HepG2 (cell line): ENCODE measurements at regions not wholly inside any gene's neighbourhood (a gene's known extent, or its start where the extent isn't known, plus 50 kb on each side); places are given as distances from the start of the nearest gene placed in this dataset.

Source experiments
- CHD4 ChIP-seq: fragments of 200-600 bp; sonication (generic); IDR thresholded peaks from 2 replicates; pipeline ENCODE4 v1.7.0; 2017; ENCODE audit warnings: mild to moderate bottlenecking, low read length, borderline replicate concordance
- CREB1 ChIP-seq, 2 experiments: fragments of 450-650 bp in 1 of 2; IDR thresholded peaks; 2 replicates each; pipeline ENCODE4 v1.6.1; 2016 to 2017; ENCODE audit warnings: control low read depth in 1 of 2, mild to moderate bottlenecking in 1 of 2, missing compliant biosample characterization in 1 of 2, missing genetic modification characterization in 1 of 2
- ELF1 ChIP-seq: sonication (generic); formaldehyde crosslinking; IDR thresholded peaks from 2 replicates; pipeline ENCODE4 v1.4.0; 2020; ENCODE audit warnings: missing genetic modification reagents
- HDAC1 ChIP-seq: sonication (generic); formaldehyde crosslinking; IDR thresholded peaks from 2 replicates; pipeline ENCODE4 v1.5.1; 2020; ENCODE audit warnings: mild to moderate bottlenecking, missing genetic modification reagents
- HNRNPL ChIP-seq: fragments of 200-400 bp; formaldehyde crosslinking; IDR thresholded peaks from 2 replicates; pipeline ENCODE4 v1.6.1; 2017; ENCODE audit warnings: mild to moderate bottlenecking, low read depth, low read length
- MEF2D ChIP-seq: sonication (generic); formaldehyde crosslinking; IDR thresholded peaks from 2 replicates; pipeline ENCODE4 v1.5.1; 2020; ENCODE audit warnings: mild to moderate bottlenecking, missing genetic modification reagents
- MIXL1 ChIP-seq: IDR thresholded peaks from 2 replicates; pipeline ENCODE4 v1.6.1; 2016
- MTA1 ChIP-seq: sonication (generic); formaldehyde crosslinking; IDR thresholded peaks from 2 replicates; pipeline ENCODE4 v1.4.0; 2020; ENCODE audit warnings: missing genetic modification reagents, mild to moderate bottlenecking, borderline replicate concordance
- PRPF4 ChIP-seq: fragments of 200-400 bp; formaldehyde crosslinking; IDR thresholded peaks from 2 replicates; pipeline ENCODE4 v1.6.1; 2016; ENCODE audit warnings: low read length, low read depth; ENCODE audit not compliant: poor library complexity, severe bottlenecking
- WIZ ChIP-seq: sonication (generic); formaldehyde crosslinking; IDR thresholded peaks from 2 replicates; pipeline ENCODE4 v1.5.1; 2020; ENCODE audit warnings: mild to moderate bottlenecking, missing genetic modification reagents
- ZBTB21 ChIP-seq: sonication (generic); formaldehyde crosslinking; IDR thresholded peaks from 2 replicates; pipeline ENCODE4 v1.4.0; 2020; ENCODE audit warnings: missing genetic modification reagents
- ZFX ChIP-seq: sonication (generic); formaldehyde crosslinking; IDR thresholded peaks from 2 replicates; pipeline ENCODE4 v1.4.0; 2020; ENCODE audit warnings: mild to moderate bottlenecking, low read depth, missing genetic modification reagents, moderate library complexity
- ZNF274 ChIP-seq: sonication (generic); formaldehyde crosslinking; IDR thresholded peaks from 2 replicates; pipeline ENCODE4 v1.5.1; 2020; ENCODE audit warnings: mild to moderate bottlenecking, missing genetic modification reagents
- ZNF83 ChIP-seq: sonication (generic); formaldehyde crosslinking; IDR thresholded peaks from 2 replicates; pipeline ENCODE4 v1.4.0; 2020; ENCODE audit warnings: missing genetic modification reagents, mild to moderate bottlenecking, borderline replicate concordance
- ZZZ3 ChIP-seq: sonication (generic); formaldehyde crosslinking; IDR thresholded peaks from 2 replicates; pipeline ENCODE4 v1.4.0; 2020; ENCODE audit warnings: missing genetic modification reagents, mild to moderate bottlenecking, borderline replicate concordance
- TF ChIP-seq, protein P1 (sequence below): sonication (generic); formaldehyde crosslinking; IDR thresholded peaks from 2 replicates; pipeline ENCODE4 v1.5.0; 2020; ENCODE audit warnings: missing genetic modification reagents
- TF ChIP-seq, protein P2 (sequence below): IDR thresholded peaks from 2 replicates; pipeline ENCODE4 v1.6.1; 2016; ENCODE audit warnings: mild to moderate bottlenecking, missing biosample characterization, missing genetic modification reagents
- TF ChIP-seq, protein P3 (sequence below): sonication (generic); formaldehyde crosslinking; IDR thresholded peaks from 2 replicates; pipeline ENCODE4 v1.9.0; 2022; ENCODE audit warnings: low read depth, missing genetic modification reagents
- TF ChIP-seq, protein P4 (sequence below): sonication (generic); formaldehyde crosslinking; IDR thresholded peaks from 2 replicates; pipeline ENCODE4 v1.9.0; 2021; ENCODE audit warnings: missing genetic modification reagents, borderline replicate concordance
- TF ChIP-seq, protein P5 (sequence below): sonication (generic); formaldehyde crosslinking; IDR thresholded peaks from 2 replicates; pipeline ENCODE4 v1.5.1; 2020; ENCODE audit warnings: mild to moderate bottlenecking, missing genetic modification reagents

DNA sequence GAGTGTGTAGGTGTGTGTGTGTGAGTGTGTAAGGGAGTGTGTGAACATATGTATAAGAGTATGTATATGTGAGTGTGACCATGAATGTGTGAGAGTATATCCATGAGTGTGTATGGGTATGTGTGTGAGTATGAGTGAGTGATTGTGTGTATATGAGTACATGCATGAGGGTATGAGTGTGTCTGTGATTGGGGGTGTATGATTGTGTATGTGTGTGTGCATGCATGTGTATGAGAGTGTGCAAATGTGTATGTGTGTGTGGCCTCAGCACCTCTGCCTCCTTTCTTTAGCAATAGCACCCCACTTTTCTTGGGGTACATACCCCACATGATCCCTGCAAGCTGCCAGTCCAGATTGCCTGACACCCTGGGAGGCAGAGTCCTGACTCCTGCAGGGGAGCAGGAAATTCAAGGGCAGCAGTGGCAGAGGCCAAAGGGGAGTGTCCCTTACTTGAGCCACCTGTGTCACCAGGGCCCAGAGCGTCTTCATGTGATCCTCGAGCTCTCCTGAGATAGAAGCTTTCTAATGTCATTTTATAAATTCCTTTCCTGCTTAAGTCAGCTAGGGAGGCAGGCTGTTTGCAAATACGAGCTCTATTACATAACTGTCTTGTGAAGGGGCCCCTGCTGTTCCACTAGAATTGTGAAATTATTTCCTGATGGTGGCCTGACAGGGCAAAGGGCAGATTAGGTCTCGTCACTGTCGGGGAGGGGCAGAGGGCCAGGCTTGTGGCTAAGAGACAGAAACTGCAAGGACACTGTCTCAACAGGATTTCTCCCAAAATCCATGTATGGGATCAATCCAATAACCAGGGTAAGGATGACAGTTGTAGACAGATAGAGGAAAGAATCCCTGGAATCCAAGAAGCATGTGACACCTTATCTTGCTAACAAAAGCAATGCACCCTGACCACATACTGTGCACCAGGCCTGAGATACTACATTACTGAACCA lies 389.1 kb downstream of the GADD45G start (continued):
- no peak for TF ChIP-seq MTA1 (CRISPR knock-in tag)
- peak; percentile 91 for TF ChIP-seq MEF2D (CRISPR knock-in tag)
- TF ChIP-seq, protein P1, sequence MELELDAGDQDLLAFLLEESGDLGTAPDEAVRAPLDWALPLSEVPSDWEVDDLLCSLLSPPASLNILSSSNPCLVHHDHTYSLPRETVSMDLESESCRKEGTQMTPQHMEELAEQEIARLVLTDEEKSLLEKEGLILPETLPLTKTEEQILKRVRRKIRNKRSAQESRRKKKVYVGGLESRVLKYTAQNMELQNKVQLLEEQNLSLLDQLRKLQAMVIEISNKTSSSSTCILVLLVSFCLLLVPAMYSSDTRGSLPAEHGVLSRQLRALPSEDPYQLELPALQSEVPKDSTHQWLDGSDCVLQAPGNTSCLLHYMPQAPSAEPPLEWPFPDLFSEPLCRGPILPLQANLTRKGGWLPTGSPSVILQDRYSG (CRISPR knock-in tag) = no peak
- TF ChIP-seq ZNF83 (CRISPR knock-in tag) = no peak
- no peak for TF ChIP-seq PRPF4
- TF ChIP-seq ZZZ3 (CRISPR knock-in tag) = no peak
- TF ChIP-seq, protein P2, sequence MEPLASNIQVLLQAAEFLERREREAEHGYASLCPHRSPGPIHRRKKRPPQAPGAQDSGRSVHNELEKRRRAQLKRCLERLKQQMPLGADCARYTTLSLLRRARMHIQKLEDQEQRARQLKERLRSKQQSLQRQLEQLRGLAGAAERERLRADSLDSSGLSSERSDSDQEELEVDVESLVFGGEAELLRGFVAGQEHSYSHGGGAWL (CRISPR knock-in tag) = no peak
- peak; percentile 35; the same call in 1 of the 2 replicates for TF ChIP-seq ZBTB21 (CRISPR knock-in tag)
- TF ChIP-seq, protein P3, sequence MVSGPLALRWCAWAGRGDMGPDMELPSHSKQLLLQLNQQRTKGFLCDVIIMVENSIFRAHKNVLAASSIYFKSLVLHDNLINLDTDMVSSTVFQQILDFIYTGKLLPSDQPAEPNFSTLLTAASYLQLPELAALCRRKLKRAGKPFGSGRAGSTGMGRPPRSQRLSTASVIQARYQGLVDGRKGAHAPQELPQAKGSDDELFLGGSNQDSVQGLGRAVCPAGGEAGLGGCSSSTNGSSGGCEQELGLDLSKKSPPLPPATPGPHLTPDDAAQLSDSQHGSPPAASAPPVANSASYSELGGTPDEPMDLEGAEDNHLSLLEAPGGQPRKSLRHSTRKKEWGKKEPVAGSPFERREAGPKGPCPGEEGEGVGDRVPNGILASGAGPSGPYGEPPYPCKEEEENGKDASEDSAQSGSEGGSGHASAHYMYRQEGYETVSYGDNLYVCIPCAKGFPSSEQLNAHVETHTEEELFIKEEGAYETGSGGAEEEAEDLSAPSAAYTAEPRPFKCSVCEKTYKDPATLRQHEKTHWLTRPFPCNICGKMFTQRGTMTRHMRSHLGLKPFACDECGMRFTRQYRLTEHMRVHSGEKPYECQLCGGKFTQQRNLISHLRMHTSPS (CRISPR knock-in tag) = no peak
- peak; percentile 73; the same call in 1 of the 2 replicates for TF ChIP-seq MIXL1 (CRISPR knock-in tag)
- TF ChIP-seq, protein P4, sequence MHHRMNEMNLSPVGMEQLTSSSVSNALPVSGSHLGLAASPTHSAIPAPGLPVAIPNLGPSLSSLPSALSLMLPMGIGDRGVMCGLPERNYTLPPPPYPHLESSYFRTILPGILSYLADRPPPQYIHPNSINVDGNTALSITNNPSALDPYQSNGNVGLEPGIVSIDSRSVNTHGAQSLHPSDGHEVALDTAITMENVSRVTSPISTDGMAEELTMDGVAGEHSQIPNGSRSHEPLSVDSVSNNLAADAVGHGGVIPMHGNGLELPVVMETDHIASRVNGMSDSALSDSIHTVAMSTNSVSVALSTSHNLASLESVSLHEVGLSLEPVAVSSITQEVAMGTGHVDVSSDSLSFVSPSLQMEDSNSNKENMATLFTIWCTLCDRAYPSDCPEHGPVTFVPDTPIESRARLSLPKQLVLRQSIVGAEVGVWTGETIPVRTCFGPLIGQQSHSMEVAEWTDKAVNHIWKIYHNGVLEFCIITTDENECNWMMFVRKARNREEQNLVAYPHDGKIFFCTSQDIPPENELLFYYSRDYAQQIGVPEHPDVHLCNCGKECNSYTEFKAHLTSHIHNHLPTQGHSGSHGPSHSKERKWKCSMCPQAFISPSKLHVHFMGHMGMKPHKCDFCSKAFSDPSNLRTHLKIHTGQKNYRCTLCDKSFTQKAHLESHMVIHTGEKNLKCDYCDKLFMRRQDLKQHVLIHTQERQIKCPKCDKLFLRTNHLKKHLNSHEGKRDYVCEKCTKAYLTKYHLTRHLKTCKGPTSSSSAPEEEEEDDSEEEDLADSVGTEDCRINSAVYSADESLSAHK (CRISPR knock-in tag) = no peak
- TF ChIP-seq CHD4 = no peak
- TF ChIP-seq HDAC1 (CRISPR knock-in tag) = peak; percentile 84
- peak; percentile 53; the same call in 1 of the 2 replicates for TF ChIP-seq CREB1 (IDR thresholded peaks at IDR 0.05)
- TF ChIP-seq CREB1 (CRISPR knock-in tag; IDR thresholded peaks at IDR 0.05) = peak; percentile 78
- peak; percentile 43; the same call in 1 of the 2 replicates for TF ChIP-seq ZFX (CRISPR knock-in tag)
- TF ChIP-seq ELF1 (CRISPR knock-in tag) = peak; percentile 32; the same call in 1 of the 2 replicates
- TF ChIP-seq, protein P5, sequence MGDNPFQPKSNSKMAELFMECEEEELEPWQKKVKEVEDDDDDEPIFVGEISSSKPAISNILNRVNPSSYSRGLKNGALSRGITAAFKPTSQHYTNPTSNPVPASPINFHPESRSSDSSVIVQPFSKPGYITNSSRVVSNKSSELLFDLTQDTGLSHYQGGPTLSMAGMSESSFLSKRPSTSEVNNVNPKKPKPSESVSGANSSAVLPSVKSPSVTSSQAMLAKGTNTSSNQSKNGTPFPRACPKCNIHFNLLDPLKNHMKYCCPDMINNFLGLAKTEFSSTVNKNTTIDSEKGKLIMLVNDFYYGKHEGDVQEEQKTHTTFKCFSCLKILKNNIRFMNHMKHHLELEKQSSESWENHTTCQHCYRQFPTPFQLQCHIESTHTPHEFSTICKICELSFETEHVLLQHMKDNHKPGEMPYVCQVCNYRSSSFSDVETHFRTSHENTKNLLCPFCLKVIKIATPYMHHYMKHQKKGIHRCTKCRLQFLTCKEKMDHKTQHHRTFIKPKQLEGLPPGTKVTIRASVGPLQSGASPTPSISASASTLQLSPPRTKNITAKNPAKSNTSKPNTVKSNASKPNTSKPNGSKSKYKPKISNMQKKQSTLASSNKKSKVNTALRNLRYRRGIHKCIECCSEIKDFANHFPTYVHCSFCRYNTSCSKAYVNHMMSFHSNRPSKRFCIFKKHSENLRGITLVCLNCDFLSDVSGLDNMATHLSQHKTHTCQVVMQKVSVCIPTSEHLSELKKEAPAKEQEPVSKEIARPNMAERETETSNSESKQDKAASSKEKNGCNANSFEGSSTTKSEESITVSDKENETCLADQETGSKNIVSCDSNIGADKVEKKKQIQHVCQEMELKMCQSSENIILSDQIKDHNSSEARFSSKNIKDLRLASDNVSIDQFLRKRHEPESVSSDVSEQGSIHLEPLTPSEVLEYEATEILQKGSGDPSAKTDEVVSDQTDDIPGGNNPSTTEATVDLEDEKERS (CRISPR knock-in tag) = no peak
- TF ChIP-seq HNRNPL = no peak
- TF ChIP-seq ZNF274 (CRISPR knock-in tag) = no peak
- no peak; the same call in 1 of the 2 replicates for TF ChIP-seq WIZ (CRISPR knock-in tag)
